Sigmoid colon (tissue), 6 donors: ENCODE measurements at regions not wholly inside any gene's neighbourhood (a gene's known extent, or its start where the extent isn't known, plus 50 kb on each side); places are given as distances from the start of the nearest gene placed in this dataset.
A peak's percentile ranks its signal among the peaks of the same experiment; 100 is the strongest.

Source experiments
- DNase-seq: peaks from one replicate; pipeline ENCODE4 v3.0.0-alpha.2; 2019
- H3K27ac ChIP-seq, 4 donors: fragments of 200-600 bp; sonication (generic); one replicate each; pipeline ENCODE4 v1.5.1; 2016 to 2019; ENCODE audit warnings: mild to moderate bottlenecking in 1 of 4
- H3K27me3 ChIP-seq, 3 donors: fragments of 200-600 bp; sonication (generic); one replicate each; pipeline ENCODE4 v1.5.1; 2019; ENCODE audit warnings: mild to moderate bottlenecking in 1 of 3
- H3K36me3 ChIP-seq, 4 donors: fragments of 200-600 bp; sonication (generic); one replicate each; pipeline ENCODE4 v1.5.1; 2016 to 2019
- H3K4me1 ChIP-seq, 4 donors: fragments of 200-600 bp; sonication (generic); one replicate each; pipeline ENCODE4 v1.5.1; 2017 to 2019
- H3K4me3 ChIP-seq, 4 donors: fragments of 200-600 bp; sonication (generic); one replicate each; pipeline ENCODE4 v1.5.1; 2017 to 2019; ENCODE audit warnings: mild to moderate bottlenecking in 2 of 4, moderate library complexity in 1 of 4
- H3K9me3 ChIP-seq, 4 donors: fragments of 200-600 bp in 3 of 4; sonication (generic) in 3 of 4; one replicate each; pipeline versions ENCODE4 v1.5.1 to v1.6.1; 2013 to 2019
- EP300 ChIP-seq, 4 donors: sonication (generic); formaldehyde crosslinking; IDR thresholded peaks; one replicate each; pipeline ENCODE4 v1.6.1; 2017; ENCODE audit warnings: antibody characterized with exemption in 4 of 4
- POLR2A ChIP-seq, 2 donors: fragments of 450-650 bp; IDR thresholded peaks; one replicate each; pipeline ENCODE4 v1.6.1; 2016; ENCODE audit warnings: antibody characterized with exemption in 2 of 2, mild to moderate bottlenecking in 2 of 2, moderate library complexity in 2 of 2
- POLR2AphosphoS5 ChIP-seq, 4 donors: sonication (generic); formaldehyde crosslinking; IDR thresholded peaks; one replicate each; pipeline ENCODE4 v1.6.1; 2017; ENCODE audit warnings: antibody characterized with exemption in 4 of 4
- WGBS, 2 donors: extraction: QIAGEN DNeasy Blood & Tissue Kit; methylation state at CpG; one replicate each; pipeline ENCODE4 v1.1.7; 2013; 5-methylcytosine and 5-hydroxymethylcytosine counted together
- intact Hi-C: fragments of 100-400 bp; cut with DNase I; formaldehyde crosslinking; loops from one replicate; pipeline ENCODE4 v1.15.1; 2023
- TF ChIP-seq, protein P1 (sequence below), 4 experiments: fragments of 450-650 bp in 3 of 4; fragments of 200-600 bp in 1 of 4; IDR thresholded peaks; one replicate each; pipeline ENCODE4 v1.5.1; 2016 to 2019; ENCODE audit warnings: antibody characterized with exemption in 4 of 4, mild to moderate bottlenecking in 3 of 4, moderate library complexity in 2 of 4
- donor health status: healthy with polysubstance abuse.
- donor health status: healthy.

DNA sequence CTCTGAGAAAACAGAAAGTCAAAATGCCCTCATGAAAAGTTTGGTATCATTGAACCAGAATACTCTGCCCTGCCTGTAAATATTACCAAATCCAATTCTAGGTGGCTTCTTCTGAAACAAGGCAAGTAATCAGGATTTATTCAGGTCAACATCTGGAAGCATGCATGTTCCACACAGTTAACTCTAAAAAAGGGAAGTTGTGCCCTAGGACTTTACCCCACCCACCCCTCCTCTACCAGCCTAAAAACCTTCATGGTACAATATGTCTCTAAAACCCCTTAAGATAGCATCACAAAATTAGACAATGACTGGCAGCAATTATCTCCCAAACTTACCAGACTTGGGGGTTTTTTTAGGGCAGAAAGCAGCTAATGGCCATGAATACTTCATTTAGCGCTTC is 414.8 kb upstream of the SLC30A5 start:
- WGBS, 2 donors: 99% methylated on average over 1 of the region's 1 CpG
- DNase-seq: no peak
- no peaks in the 10 kb centered on the region for H3K27me3 ChIP-seq
- no peaks in the 10 kb centered on the region for H3K9me3 ChIP-seq
- no peak overlapping the region for H3K27ac ChIP-seq
- intact Hi-C loops: no loop called here
- H3K4me1 ChIP-seq: peaks cover 0 to 5% (median 0%) of the 10 kb centered on the region in 4 donors
- TF ChIP-seq, protein P1, sequence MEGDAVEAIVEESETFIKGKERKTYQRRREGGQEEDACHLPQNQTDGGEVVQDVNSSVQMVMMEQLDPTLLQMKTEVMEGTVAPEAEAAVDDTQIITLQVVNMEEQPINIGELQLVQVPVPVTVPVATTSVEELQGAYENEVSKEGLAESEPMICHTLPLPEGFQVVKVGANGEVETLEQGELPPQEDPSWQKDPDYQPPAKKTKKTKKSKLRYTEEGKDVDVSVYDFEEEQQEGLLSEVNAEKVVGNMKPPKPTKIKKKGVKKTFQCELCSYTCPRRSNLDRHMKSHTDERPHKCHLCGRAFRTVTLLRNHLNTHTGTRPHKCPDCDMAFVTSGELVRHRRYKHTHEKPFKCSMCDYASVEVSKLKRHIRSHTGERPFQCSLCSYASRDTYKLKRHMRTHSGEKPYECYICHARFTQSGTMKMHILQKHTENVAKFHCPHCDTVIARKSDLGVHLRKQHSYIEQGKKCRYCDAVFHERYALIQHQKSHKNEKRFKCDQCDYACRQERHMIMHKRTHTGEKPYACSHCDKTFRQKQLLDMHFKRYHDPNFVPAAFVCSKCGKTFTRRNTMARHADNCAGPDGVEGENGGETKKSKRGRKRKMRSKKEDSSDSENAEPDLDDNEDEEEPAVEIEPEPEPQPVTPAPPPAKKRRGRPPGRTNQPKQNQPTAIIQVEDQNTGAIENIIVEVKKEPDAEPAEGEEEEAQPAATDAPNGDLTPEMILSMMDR (IDR thresholded peaks at IDR 0.05): no peak
- TF ChIP-seq EP300 (IDR thresholded peaks at IDR 0.05): no peak
- no peak for TF ChIP-seq POLR2A (IDR thresholded peaks at IDR 0.05)
- TF ChIP-seq POLR2AphosphoS5 (IDR thresholded peaks at IDR 0.05): no peak
- no peaks in the 10 kb centered on the region for H3K36me3 ChIP-seq
- H3K4me3 ChIP-seq: no peak overlapping the region

GRCh38 chr5:68680366-68680765 is 413.4 kb upstream of the SLC30A5 start:
- Histone ChIP-seq H3K9me3 (no peaks in the 10 kb centered on the region), H3K4me3 (no peak overlapping the region), H3K4me1 (peaks cover 0 to 5% (median 0%) of the 10 kb centered on the region in 4 donors), H3K27me3 (no peaks in the 10 kb centered on the region), H3K36me3 (no peaks in the 10 kb centered on the region), H3K27ac (no peak overlapping the region)
- DNase-seq: no peak
- intact Hi-C loops: no loop called here
- TF ChIP-seq EP300 (IDR thresholded peaks at IDR 0.05): no peak
- TF ChIP-seq POLR2A (IDR thresholded peaks at IDR 0.05): no peak
- TF ChIP-seq POLR2AphosphoS5 (IDR thresholded peaks at IDR 0.05): no peak
- TF ChIP-seq, protein P1 (IDR thresholded peaks at IDR 0.05): no peak

DNA sequence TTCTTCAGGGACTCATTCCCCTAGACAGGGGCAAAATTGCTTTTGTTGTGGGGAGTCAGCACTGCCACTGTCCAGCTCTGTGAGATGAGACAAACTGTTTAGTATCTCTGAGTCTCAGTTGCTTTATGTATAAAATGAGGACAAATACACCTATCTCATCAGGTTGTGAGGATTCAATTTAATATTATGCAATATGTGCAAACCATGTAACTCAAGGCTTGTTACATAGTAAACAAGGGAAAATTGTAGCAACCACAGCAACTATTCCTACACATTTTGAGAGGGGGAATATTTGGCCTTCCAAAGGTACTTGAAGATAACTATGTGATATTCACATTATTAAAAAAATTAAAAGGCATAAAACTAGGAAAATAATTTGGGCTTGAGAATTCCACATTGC is 411.9 kb upstream of the SLC30A5 start:
- no peak for TF ChIP-seq POLR2A (IDR thresholded peaks at IDR 0.05)
- TF ChIP-seq EP300 (IDR thresholded peaks at IDR 0.05): no peak
- TF ChIP-seq, protein P1 (IDR thresholded peaks at IDR 0.05): no peak
- no peak for TF ChIP-seq POLR2AphosphoS5 (IDR thresholded peaks at IDR 0.05)
- intact Hi-C loops: no loop called here

DNA sequence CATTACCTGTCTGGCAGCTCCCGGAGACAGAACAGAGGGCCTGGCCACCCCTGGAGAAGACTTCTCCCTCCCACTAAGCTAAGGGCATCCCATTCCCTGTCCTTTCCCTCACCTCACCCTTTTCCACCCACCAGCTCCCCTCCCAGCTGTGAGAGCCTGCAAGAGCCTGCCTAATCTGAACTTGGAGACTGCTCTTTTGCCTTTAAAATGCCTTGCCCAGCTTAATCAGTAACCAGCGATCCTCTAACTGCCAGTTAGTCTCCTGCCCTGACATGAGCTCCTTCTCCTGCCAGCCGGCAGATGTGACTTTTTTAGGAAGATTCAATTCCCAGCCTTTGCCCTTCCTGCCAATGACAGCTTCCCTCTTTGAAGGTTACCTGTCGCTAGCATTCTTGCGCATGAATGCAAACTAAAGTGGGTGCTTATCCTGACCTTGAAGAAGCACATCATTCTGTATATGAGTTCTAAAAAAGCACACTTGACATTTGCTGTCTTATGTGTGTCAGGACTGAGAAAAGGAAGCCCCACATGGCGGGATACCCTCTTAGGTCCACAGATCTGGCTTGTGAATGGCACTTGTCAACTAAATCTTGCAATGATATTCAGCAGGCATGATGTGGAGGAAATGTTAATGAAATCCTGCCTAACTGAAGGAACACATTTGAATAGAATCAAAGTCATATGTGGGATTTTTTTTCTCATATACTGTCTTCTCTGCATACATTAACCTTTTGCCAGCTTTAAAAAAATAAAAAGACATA is 411.2 kb upstream of the SLC30A5 start:
- Histone ChIP-seq H3K9me3 (no peaks in the 10 kb centered on the region), H3K27ac (no peak overlapping the region), H3K27me3 (no peaks in the 10 kb centered on the region), H3K4me1 (peaks cover 0 to 5% (median 0%) of the 10 kb centered on the region in 4 donors), H3K4me3 (no peak overlapping the region), H3K36me3 (no peaks in the 10 kb centered on the region)
- TF ChIP-seq, protein P1 (IDR thresholded peaks at IDR 0.05): no peak
- TF ChIP-seq POLR2AphosphoS5 (IDR thresholded peaks at IDR 0.05): no peak
- TF ChIP-seq EP300 (IDR thresholded peaks at IDR 0.05): no peak
- no peak for TF ChIP-seq POLR2A (IDR thresholded peaks at IDR 0.05)
- intact Hi-C loops: no loop called here
- no peak for DNase-seq
- 21 to 65% methylated on average over 6 of the region's 6 CpGs for WGBS, 2 donors

More for the DNA sequence above, 411.9 kb upstream of the SLC30A5 start:
- Histone ChIP-seq H3K27ac (no peak overlapping the region), H3K4me1 (peaks cover 0 to 5% (median 0%) of the 10 kb centered on the region in 4 donors), H3K36me3 (no peaks in the 10 kb centered on the region), H3K9me3 (no peaks in the 10 kb centered on the region), H3K27me3 (no peaks in the 10 kb centered on the region), H3K4me3 (no peak overlapping the region)
- no peak for DNase-seq

GRCh38 chr5:68683632-68684036 is 410.2 kb upstream of the SLC30A5 start:
- TF ChIP-seq POLR2AphosphoS5 (IDR thresholded peaks at IDR 0.05): peak in 1 of 4 donors; percentile 18
- TF ChIP-seq, protein P1 (IDR thresholded peaks at IDR 0.05): no peak
- no peak for TF ChIP-seq EP300 (IDR thresholded peaks at IDR 0.05)

More at GRCh38 chr5:68683632-68684036, 410.2 kb upstream of the SLC30A5 start:
- no peaks in the 10 kb centered on the region for H3K9me3 ChIP-seq
- peak overlapping the region in 1 of 4 donors; percentile 12 for H3K27ac ChIP-seq
- peaks cover 0 to 5% (median 0%) of the 10 kb centered on the region in 4 donors for H3K4me1 ChIP-seq
- no peak for DNase-seq
- no peak overlapping the region for H3K4me3 ChIP-seq
- no peaks in the 10 kb centered on the region for H3K27me3 ChIP-seq
- 32 to 60% methylated on average over 5 of the region's 5 CpGs for WGBS, 2 donors
- no peaks in the 10 kb centered on the region for H3K36me3 ChIP-seq
- intact Hi-C loops: no loop called here
